ENCODE measurements at regions not wholly inside any gene's neighbourhood (a gene's known extent, or its start where the extent isn't known, plus 50 kb on each side); places are given as distances from the start of the nearest gene placed in this dataset.

GRCh38 chr1:56135069-56135863 is 444.1 kb downstream of the PLPP3 start:
- TF ChIP-seq REST (IDR thresholded peaks at IDR 0.05; ENCODE audit: insufficient replicate concordance, low read depth) (no peak), GABPA (IDR thresholded peaks at IDR 0.05; ENCODE audit: low read depth) (no peak), SPI1 (IDR thresholded peaks at IDR 0.05; ENCODE audit: borderline replicate concordance, low read depth) (no peak)
- Histone ChIP-seq H3K27me3 (ENCODE audit: insufficient read depth, poor library complexity, severe bottlenecking) (no peaks in the 10 kb centered on the region), H3K27ac (replicated peaks) (no peak overlapping the region), H3K4me3 (replicated peaks; ENCODE audit: insufficient read depth, low read length) (no peak overlapping the region)
- DNase-seq (ENCODE audit: low read depth in 1 of 2, low spot score in 1 of 2), result no peak

GRCh38 chr1:56133522-56134472 is 445.6 kb downstream of the PLPP3 start:
- no peak overlapping the region for H3K27ac ChIP-seq (replicated peaks)
- no peaks in the 10 kb centered on the region for H3K27me3 ChIP-seq (ENCODE audit: insufficient read depth, poor library complexity, severe bottlenecking)
- H3K4me3 ChIP-seq (replicated peaks; ENCODE audit: insufficient read depth, low read length), result no peak overlapping the region
- TF ChIP-seq REST (IDR thresholded peaks at IDR 0.05; ENCODE audit: insufficient replicate concordance, low read depth), result no peak
- TF ChIP-seq POLR2AphosphoS5 (IDR thresholded peaks at IDR 0.05; ENCODE audit: low read depth), result no peak
- TF ChIP-seq GABPA (IDR thresholded peaks at IDR 0.05; ENCODE audit: low read depth), result no peak
- TF ChIP-seq SPI1 (IDR thresholded peaks at IDR 0.05; ENCODE audit: borderline replicate concordance, low read depth), result no peak
- TF ChIP-seq CTCF (IDR thresholded peaks at IDR 0.05; ENCODE audit: insufficient read depth, low read length), result no peak
- DNase-seq (ENCODE audit: low read depth in 1 of 2, low spot score in 1 of 2), result no peak

- Histone ChIP-seq H3K27ac (replicated peaks) (no peak overlapping the region), H3K27me3 (ENCODE audit: insufficient read depth, poor library complexity, severe bottlenecking) (no peaks in the 10 kb centered on the region), H3K4me3 (replicated peaks; ENCODE audit: insufficient read depth, low read length) (no peak overlapping the region)
- DNase-seq (ENCODE audit: low read depth in 1 of 2, low spot score in 1 of 2), result no peak
- TF ChIP-seq POLR2AphosphoS5 (IDR thresholded peaks at IDR 0.05; ENCODE audit: low read depth) (no peak), SPI1 (IDR thresholded peaks at IDR 0.05; ENCODE audit: borderline replicate concordance, low read depth) (no peak), CTCF (IDR thresholded peaks at IDR 0.05; ENCODE audit: insufficient read depth, low read length) (no peak), REST (IDR thresholded peaks at IDR 0.05; ENCODE audit: insufficient replicate concordance, low read depth) (no peak), GABPA (IDR thresholded peaks at IDR 0.05; ENCODE audit: low read depth) (no peak)
Measured at GRCh38 chr1:56132520-56132919, 446.8 kb downstream of the PLPP3 start.
